Tibial artery (tissue), 4 donors: ENCODE measurements at regions not wholly inside any gene's neighbourhood (a gene's known extent, or its start where the extent isn't known, plus 50 kb on each side); places are given as distances from the start of the nearest gene placed in this dataset.

Experiments used
- DNase-seq, 2 donors: peaks; one replicate each; pipeline ENCODE4 v3.0.0-alpha.2; 2019
- H3K27ac ChIP-seq, 2 donors: fragments of 200-600 bp; sonication (generic) in 1 of 2; 1 replicate in 1 of 2; 2 replicates in 1 of 2; pipeline ENCODE4 v1.5.1; 2018 to 2019; ENCODE audit warnings: mild to moderate bottlenecking in 1 of 2
- H3K27me3 ChIP-seq, 2 donors: fragments of 200-600 bp; sonication (generic) in 1 of 2; one replicate each; pipeline versions ENCODE4 v1.5.1 to v1.6.0; 2016 to 2019
- H3K36me3 ChIP-seq, 3 donors: fragments of 200-600 bp; sonication (generic) in 2 of 3; one replicate each; pipeline ENCODE4 v1.5.1; 2016 to 2019; ENCODE audit warnings: mild to moderate bottlenecking in 2 of 3
- H3K4me1 ChIP-seq, 4 donors: fragments of 200-600 bp; sonication (generic) in 2 of 4; 1 replicate in 3 of 4; 2 replicates in 1 of 4; pipeline ENCODE4 v1.5.1; 2016 to 2019
- H3K4me3 ChIP-seq, 2 donors: fragments of 200-600 bp; sonication (generic) in 1 of 2; 1 replicate in 1 of 2; 2 replicates in 1 of 2; pipeline ENCODE4 v1.5.1; 2018 to 2019; ENCODE audit warnings: mild to moderate bottlenecking in 2 of 2
- H3K9me3 ChIP-seq, 3 donors: fragments of 200-600 bp; sonication (generic) in 1 of 3; one replicate each; pipeline ENCODE4 v1.5.1; 2016 to 2019
- CTCF ChIP-seq, 2 experiments: fragments of 200-600 bp in 1 of 2; fragments of 450-650 bp in 1 of 2; IDR thresholded peaks; one replicate each; pipeline ENCODE4 v1.5.1; 2017 to 2019; ENCODE audit warnings: antibody characterized with exemption in 2 of 2, mild to moderate bottlenecking in 1 of 2, moderate library complexity in 1 of 2
- intact Hi-C: fragments of 100-400 bp; cut with DNase I; formaldehyde crosslinking; loops from one replicate; pipeline ENCODE4 v1.15.0; 2023; ENCODE audit warnings: low total_unique reads

- intact Hi-C loops, result no loop called here
Observed at GRCh38 chr5:124301850-124302249, 444.6 kb downstream of the ZNF608 start.

GRCh38 chr5:124300815-124301621 is 445.4 kb downstream of the ZNF608 start:
- H3K27me3 ChIP-seq, result no peaks in the 10 kb centered on the region
- no peak for TF ChIP-seq CTCF (IDR thresholded peaks at IDR 0.05)
- no peak for DNase-seq
- H3K4me3 ChIP-seq, result no peak overlapping the region
- H3K27ac ChIP-seq, result no peak overlapping the region
- H3K4me1 ChIP-seq, result no peaks in the 10 kb centered on the region
- no peaks in the 10 kb centered on the region for H3K36me3 ChIP-seq
- H3K9me3 ChIP-seq, result no peaks in the 10 kb centered on the region
- intact Hi-C loops, result no loop called here

More at GRCh38 chr5:124301850-124302249, 444.6 kb downstream of the ZNF608 start:
- Histone ChIP-seq H3K27ac (no peak overlapping the region), H3K4me1 (no peaks in the 10 kb centered on the region), H3K36me3 (no peaks in the 10 kb centered on the region), H3K9me3 (no peaks in the 10 kb centered on the region), H3K4me3 (no peak overlapping the region), H3K27me3 (no peaks in the 10 kb centered on the region)
- DNase-seq, result no peak
- TF ChIP-seq CTCF (IDR thresholded peaks at IDR 0.05), result no peak

- intact Hi-C loops, result no loop called here
- Histone ChIP-seq H3K36me3 (no peaks in the 10 kb centered on the region), H3K27me3 (no peaks in the 10 kb centered on the region), H3K4me3 (no peak overlapping the region), H3K4me1 (no peaks in the 10 kb centered on the region), H3K27ac (no peak overlapping the region), H3K9me3 (no peaks in the 10 kb centered on the region)
- DNase-seq, result no peak
- no peak for TF ChIP-seq CTCF (IDR thresholded peaks at IDR 0.05)
Observed at GRCh38 chr5:124297826-124298225, 448.6 kb downstream of the ZNF608 start.

- DNase-seq, result no peak
- H3K9me3 ChIP-seq, result no peaks in the 10 kb centered on the region
- intact Hi-C loops, result no loop called here
- peaks cover 0 to 21% (median 17%) of the 10 kb centered on the region in 4 donors for H3K4me1 ChIP-seq
- H3K36me3 ChIP-seq, result no peaks in the 10 kb centered on the region
- H3K27me3 ChIP-seq, result no peaks in the 10 kb centered on the region
- no peak overlapping the region for H3K27ac ChIP-seq
- no peak overlapping the region for H3K4me3 ChIP-seq
- no peak for TF ChIP-seq CTCF (IDR thresholded peaks at IDR 0.05)
Observed at GRCh38 chr5:124292322-124292855, 454.1 kb downstream of the ZNF608 start.

- Histone ChIP-seq H3K9me3 (no peaks in the 10 kb centered on the region), H3K4me1 (peaks cover 0 to 21% (median 17%) of the 10 kb centered on the region in 4 donors), H3K27me3 (no peaks in the 10 kb centered on the region), H3K4me3 (no peak overlapping the region), H3K36me3 (no peaks in the 10 kb centered on the region), H3K27ac (no peak overlapping the region)
- TF ChIP-seq CTCF (IDR thresholded peaks at IDR 0.05), result no peak
- DNase-seq, result no peak
- intact Hi-C loops, result no loop called here
Observed at GRCh38 chr5:124289641-124290311, 456.7 kb downstream of the ZNF608 start.
